HEK293 (cell line): ENCODE measurements at regions not wholly inside any gene's neighbourhood (a gene's known extent, or its start where the extent isn't known, plus 50 kb on each side); places are given as distances from the start of the nearest gene placed in this dataset.

ENCODE experiments used
- CTCF ChIA-PET: fragments of 350-600 bp; formaldehyde crosslinking; extraction: SDS; loops from one replicate; lab custom pipeline; 2021; ENCODE audit warnings: antibody characterized with exemption; lab: Yijun Ruan, JAX
- POLR2A ChIA-PET: fragments of 300-600 bp; formaldehyde crosslinking; extraction: SDS; loops from one replicate; lab custom pipeline; 2020; ENCODE audit warnings: antibody characterized with exemption, inconsistent platforms; lab: Yijun Ruan, JAX
- H3K27ac ChIP-seq: fragments of 200-500 bp; sonication (Bioruptor generic); 2 replicates; pipeline ENCODE4 v1.5.1; 2014; ENCODE audit warnings: low read depth, low read length, control low read depth, inconsistent platforms; ENCODE audit errors: extremely low read depth
- H3K36me3 ChIP-seq, 2 experiments: fragments of 200-500 bp in 1 of 2; sonication (Bioruptor generic) in 1 of 2; 1 replicate in 1 of 2; 2 replicates in 1 of 2; pipeline ENCODE4 v1.5.1; 2014 to 2017; ENCODE audit warnings: inconsistent platforms in 2 of 2, low read length in 2 of 2; ENCODE audit not compliant: control insufficient read depth in 2 of 2, insufficient read depth in 1 of 2
- H3K4me1 ChIP-seq: fragments of 200-500 bp; sonication (Bioruptor generic); 2 replicates; pipeline ENCODE4 v1.5.1; 2014; ENCODE audit warnings: mild to moderate bottlenecking, low read length, inconsistent platforms; ENCODE audit not compliant: control insufficient read depth, insufficient read depth
- H3K4me3 ChIP-seq: 2 replicates; pipeline ENCODE4 v1.5.1; 2011; ENCODE audit warnings: low read depth, mild to moderate bottlenecking, control low read depth, low read length, moderate library complexity
- H3K9me3 ChIP-seq: fragments of 200-500 bp; sonication (Bioruptor generic); 2 replicates; pipeline ENCODE4 v1.5.1; 2014; ENCODE audit warnings: low read depth, low read length, inconsistent platforms; ENCODE audit not compliant: control insufficient read depth, insufficient read depth
- FEZF1 ChIP-seq: fragments of 450-650 bp; formaldehyde crosslinking; IDR thresholded peaks from 2 replicates; pipeline ENCODE4 v1.5.1; 2016; ENCODE audit warnings: missing biosample characterization, missing genetic modification characterization
- IKZF3 ChIP-seq: fragments of 450-650 bp; IDR thresholded peaks from 2 replicates; pipeline ENCODE4 v1.5.0; 2018; ENCODE audit warnings: missing biosample characterization, mild to moderate bottlenecking, missing genetic modification characterization, moderate library complexity
- KLF10 ChIP-seq: fragments of 450-650 bp; IDR thresholded peaks from 2 replicates; pipeline ENCODE4 v1.5.1; 2018; ENCODE audit warnings: missing biosample characterization, mild to moderate bottlenecking, missing genetic modification characterization
- MEIS1 ChIP-seq: sonication (generic); formaldehyde crosslinking; IDR thresholded peaks from 2 replicates; pipeline ENCODE4 v1.8.1; 2022; ENCODE audit warnings: missing genetic modification reagents, mild to moderate bottlenecking, borderline replicate concordance
- MYNN ChIP-seq: fragments of 450-650 bp; formaldehyde crosslinking; IDR thresholded peaks from 2 replicates; pipeline ENCODE4 v1.5.1; 2016; ENCODE audit warnings: missing biosample characterization, missing genetic modification characterization, borderline replicate concordance
- REPIN1 ChIP-seq: fragments of 450-650 bp; formaldehyde crosslinking; IDR thresholded peaks from 2 replicates; pipeline ENCODE4 v1.5.1; 2017; ENCODE audit warnings: missing biosample characterization, missing genetic modification characterization, low read depth
- SP7 ChIP-seq: fragments of 450-650 bp; formaldehyde crosslinking; IDR thresholded peaks from 2 replicates; pipeline ENCODE4 v1.5.1; 2016; ENCODE audit warnings: missing biosample characterization, missing genetic modification characterization
- ZNF112 ChIP-seq: fragments of 450-650 bp; formaldehyde crosslinking; IDR thresholded peaks from 2 replicates; pipeline ENCODE4 v1.5.0; 2017; ENCODE audit warnings: missing biosample characterization, missing genetic modification characterization
- ZNF18 ChIP-seq: fragments of 450-650 bp; formaldehyde crosslinking; IDR thresholded peaks from 2 replicates; pipeline ENCODE4 v1.5.1; 2016; ENCODE audit warnings: missing biosample characterization, missing genetic modification characterization
- ZNF202 ChIP-seq: fragments of 450-650 bp; formaldehyde crosslinking; IDR thresholded peaks from 2 replicates; pipeline ENCODE4 v1.5.1; 2016; ENCODE audit warnings: missing biosample characterization, missing genetic modification characterization, borderline replicate concordance
- ZNF221 ChIP-seq: fragments of 450-650 bp; formaldehyde crosslinking; IDR thresholded peaks from 2 replicates; pipeline ENCODE4 v1.5.1; 2017; ENCODE audit warnings: missing biosample characterization, missing genetic modification characterization, borderline replicate concordance
- ZNF266 ChIP-seq: fragments of 450-650 bp; formaldehyde crosslinking; IDR thresholded peaks from 2 replicates; pipeline ENCODE4 v1.5.1; 2016; ENCODE audit warnings: missing biosample characterization, missing genetic modification characterization, low read depth
- ZNF274 ChIP-seq, 2 experiments: fragments of 200-500 bp in 1 of 2; fragments of 450-650 bp in 1 of 2; sonication (Bioruptor generic) in 1 of 2; formaldehyde crosslinking in 1 of 2; IDR thresholded peaks; 2 replicates each; pipeline versions ENCODE4 v1.5.1 to v1.6.1; 2014 to 2016; ENCODE audit warnings: borderline replicate concordance in 1 of 2, inconsistent platforms in 1 of 2, low read length in 1 of 2, missing biosample characterization in 1 of 2, missing genetic modification characterization in 1 of 2
- ZNF324 ChIP-seq: fragments of 450-650 bp; formaldehyde crosslinking; IDR thresholded peaks from 2 replicates; pipeline ENCODE4 v1.5.1; 2016; ENCODE audit warnings: missing biosample characterization, missing genetic modification characterization
- ZNF335 ChIP-seq: fragments of 450-650 bp; formaldehyde crosslinking; conservative IDR thresholded peaks from 2 replicates; pipeline ENCODE4 v1.5.1; 2016; ENCODE audit warnings: missing biosample characterization, missing genetic modification characterization
- ZNF362 ChIP-seq: fragments of 450-650 bp; formaldehyde crosslinking; IDR thresholded peaks from 2 replicates; pipeline ENCODE4 v1.5.1; 2016; ENCODE audit warnings: missing biosample characterization, missing genetic modification characterization
- ZNF398 ChIP-seq: fragments of 450-650 bp; formaldehyde crosslinking; IDR thresholded peaks from 2 replicates; pipeline ENCODE4 v1.5.1; 2017; ENCODE audit warnings: missing biosample characterization, missing genetic modification characterization
- ZNF404 ChIP-seq: fragments of 450-650 bp; formaldehyde crosslinking; IDR thresholded peaks from 2 replicates; pipeline ENCODE4 v1.5.1; 2017; ENCODE audit warnings: missing biosample characterization, missing genetic modification characterization
- ZNF433 ChIP-seq: fragments of 450-650 bp; formaldehyde crosslinking; IDR thresholded peaks from 2 replicates; pipeline ENCODE4 v1.5.1; 2016; ENCODE audit warnings: missing biosample characterization, missing genetic modification characterization, low read depth
- ZNF521 ChIP-seq: fragments of 450-650 bp; formaldehyde crosslinking; IDR thresholded peaks from 2 replicates; pipeline ENCODE4 v1.5.1; 2017; ENCODE audit warnings: missing biosample characterization, mild to moderate bottlenecking, missing genetic modification characterization
- ZNF544 ChIP-seq: fragments of 450-650 bp; formaldehyde crosslinking; IDR thresholded peaks from 2 replicates; pipeline ENCODE4 v1.5.0; 2017; ENCODE audit warnings: missing biosample characterization, missing genetic modification characterization
- ZNF549 ChIP-seq: fragments of 450-650 bp; IDR thresholded peaks from 2 replicates; pipeline ENCODE4 v1.5.1; 2018; ENCODE audit warnings: missing biosample characterization, missing genetic modification characterization, mild to moderate bottlenecking, inconsistent platforms, moderate library complexity
- ZNF571 ChIP-seq: fragments of 450-650 bp; formaldehyde crosslinking; IDR thresholded peaks from 2 replicates; pipeline ENCODE4 v1.5.0; 2017; ENCODE audit warnings: missing biosample characterization, missing genetic modification characterization
- ZNF707 ChIP-seq: fragments of 450-650 bp; formaldehyde crosslinking; IDR thresholded peaks from 2 replicates; pipeline ENCODE4 v1.5.1; 2016; ENCODE audit warnings: missing biosample characterization, missing genetic modification characterization
- ZNF837 ChIP-seq: fragments of 450-650 bp; formaldehyde crosslinking; IDR thresholded peaks from 2 replicates; pipeline ENCODE4 v1.5.1; 2016; ENCODE audit warnings: missing biosample characterization, missing genetic modification characterization

GRCh38 chr6:137706083-137706750 lies 160.8 kb upstream of the TNFAIP3 start (continued):
- TF ChIP-seq ZNF274 (IDR thresholded peaks at IDR 0.05; ENCODE audit: low read length) = no peak
- TF ChIP-seq ZNF274 (tag by site-specific recombination; IDR thresholded peaks at IDR 0.05; ENCODE audit: borderline replicate concordance) = no peak

- no peak overlapping the region for H3K4me3 ChIP-seq
- ChIA-PET POLR2A (interaction anchor here (0.6 to 1.0 kb wide), 2 partner anchors 160 to 295 kb away, joined by 4 to 6 read pairs; partner anchors contain the start of gene TNFAIP3), CTCF (interaction anchor here (0.6 to 3.9 kb wide), 28 partner anchors 9 to 561 kb away, joined by 3 to 101 read pairs (median 6); partner anchors contain the start of gene TNFAIP3)
- no peaks in the 10 kb centered on the region for H3K9me3 ChIP-seq
- H3K27ac ChIP-seq = no peak overlapping the region
- no peaks in the 10 kb centered on the region for H3K36me3 ChIP-seq
- H3K4me1 ChIP-seq = no peaks in the 10 kb centered on the region
- TF ChIP-seq ZNF202 (tag by site-specific recombination) = no peak
- no peak for TF ChIP-seq MEIS1
- no peak for TF ChIP-seq ZNF837 (tag by site-specific recombination)
- no peak for TF ChIP-seq FEZF1 (tag by site-specific recombination)
- no peak for TF ChIP-seq IKZF3 (tag by site-specific recombination)
- TF ChIP-seq ZNF324 (tag by site-specific recombination) = no peak
- TF ChIP-seq ZNF571 (tag by site-specific recombination) = no peak
- TF ChIP-seq ZNF362 (tag by site-specific recombination) = no peak
- no peak for TF ChIP-seq ZNF112
- TF ChIP-seq ZNF707 (tag by site-specific recombination) = no peak
- TF ChIP-seq ZNF521 (tag by site-specific recombination) = no peak
- no peak for TF ChIP-seq ZNF433
- no peak for TF ChIP-seq ZNF549 (tag by site-specific recombination)
- no peak for TF ChIP-seq ZNF18
- no peak for TF ChIP-seq ZNF221 (tag by site-specific recombination)
- no peak for TF ChIP-seq ZNF544 (tag by site-specific recombination)
- TF ChIP-seq ZNF335 (tag by site-specific recombination) = no peak
These were observed 159.9 kb upstream of the TNFAIP3 start for GRCh38 chr6:137707038-137707589.

- Histone ChIP-seq H3K27ac (no peak overlapping the region), H3K4me1 (no peaks in the 10 kb centered on the region), H3K36me3 (no peaks in the 10 kb centered on the region), H3K9me3 (no peaks in the 10 kb centered on the region), H3K4me3 (no peak overlapping the region)
- ChIA-PET POLR2A (interaction anchor here (0.6 to 1.0 kb wide), 2 partner anchors 159 to 295 kb away, joined by 4 to 6 read pairs; partner anchors contain the start of gene TNFAIP3), CTCF (interaction anchor here (0.6 to 3.0 kb wide), 46 partner anchors 9 to 1064 kb away, joined by 3 to 44 read pairs (median 4); partner anchors contain the start of gene TNFAIP3)
- TF ChIP-seq KLF10 (tag by site-specific recombination) (no peak), ZNF404 (tag by site-specific recombination) (no peak), MYNN (tag by site-specific recombination) (no peak), ZNF324 (tag by site-specific recombination) (no peak), SP7 (tag by site-specific recombination) (peak; percentile 35; the same call in 1 of the 2 replicates), ZNF266 (tag by site-specific recombination) (no peak), REPIN1 (tag by site-specific recombination) (no peak), ZNF398 (no peak)
These were observed 159.3 kb upstream of the TNFAIP3 start for GRCh38 chr6:137707590-137708360.
